SU-DHL-6 (cell line): ENCODE measurements at regions not wholly inside any gene's neighbourhood (a gene's known extent, or its start where the extent isn't known, plus 50 kb on each side); places are given as distances from the start of the nearest gene placed in this dataset.

Experiments
- H2AFZ ChIP-seq: fragments of 200-600 bp; sonication (generic); 2 replicates; pipeline ENCODE4 v1.6.1; 2014; ENCODE audit warnings: low read depth, mild to moderate bottlenecking, moderate library complexity, mixed read lengths, antibody characterized with exemption, low read length; ENCODE audit not compliant: severe bottlenecking
- H3F3A ChIP-seq: fragments of 200-600 bp; shearing (Covaris generic); 2 replicates; pipeline ENCODE4 v1.6.0; 2016; ENCODE audit warnings: antibody characterized with exemption, mild to moderate bottlenecking; ENCODE audit not compliant: insufficient read depth
- H3K27ac ChIP-seq: fragments of 200-600 bp; sonication (generic); 2 replicates; pipeline ENCODE4 v1.5.1; 2016; ENCODE audit warnings: low read depth, mild to moderate bottlenecking, low read length, moderate library complexity, mixed read lengths
- H3K27me3 ChIP-seq: fragments of 200-600 bp; sonication (generic), shearing (Covaris generic); 2 replicates; pipeline ENCODE4 v1.6.0; 2014; ENCODE audit warnings: mild to moderate bottlenecking, low read length
- H3K36me3 ChIP-seq: fragments of 200-600 bp; sonication (generic); 2 replicates; pipeline ENCODE4 v1.6.1; 2014; ENCODE audit warnings: mild to moderate bottlenecking, low read length, mixed read lengths
- H3K4me2 ChIP-seq: fragments of 300-600, 200-600 bp; shearing (Covaris generic), sonication (generic); 2 replicates; pipeline ENCODE4 v1.6.0; 2014; ENCODE audit warnings: low read length, low read depth, mild to moderate bottlenecking; ENCODE audit not compliant: poor library complexity, severe bottlenecking
- H3K4me3 ChIP-seq: fragments of 200-600 bp; sonication (generic); 2 replicates; pipeline ENCODE4 v1.5.1; 2014; ENCODE audit warnings: antibody characterized with exemption, low read length, mild to moderate bottlenecking, mixed read lengths; ENCODE audit not compliant: insufficient read depth, poor library complexity, severe bottlenecking
- H3K79me2 ChIP-seq: fragments of 200-600 bp; sonication (generic); 2 replicates; pipeline ENCODE4 v1.6.1; 2014; ENCODE audit warnings: mild to moderate bottlenecking, low read length, moderate library complexity; ENCODE audit not compliant: insufficient read depth
- H3K9ac ChIP-seq: fragments of 200-600 bp; sonication (generic); 2 replicates; pipeline ENCODE4 v1.7.0; 2014; ENCODE audit warnings: mild to moderate bottlenecking, low read length
- H3K9me2 ChIP-seq: fragments of 200-600 bp; sonication (generic); replicated peaks from 2 replicates; pipeline ENCODE4 v1.6.1; 2014; ENCODE audit warnings: low read length; ENCODE audit not compliant: insufficient read depth
- H3K9me3 ChIP-seq: fragments of 200-600 bp; sonication (generic); 2 replicates; pipeline ENCODE4 v1.6.1; 2014; ENCODE audit warnings: low read length, mixed read lengths; ENCODE audit not compliant: insufficient read depth
- H4K20me1 ChIP-seq: fragments of 200-600 bp; sonication (generic); 2 replicates; pipeline ENCODE4 v1.6.1; 2014; ENCODE audit warnings: low read depth, mild to moderate bottlenecking, antibody characterized with exemption, low read length, moderate library complexity, mixed read lengths
- CTCF ChIP-seq: fragments of 200-600 bp; sonication (generic); IDR thresholded peaks from one replicate; pipeline ENCODE4 v1.5.1; 2017; ENCODE audit warnings: antibody characterized with exemption, mild to moderate bottlenecking, low read length, moderate library complexity; ENCODE audit not compliant: insufficient read depth, poor library complexity, severe bottlenecking
- EZH2phosphoT487 ChIP-seq: fragments of 200-600 bp; sonication (generic), shearing (Covaris generic); conservative IDR thresholded peaks from 2 replicates; pipeline ENCODE4 v1.6.1; 2018; ENCODE audit warnings: mild to moderate bottlenecking, antibody characterized with exemption, low read length, moderate library complexity, mixed read lengths

DNA sequence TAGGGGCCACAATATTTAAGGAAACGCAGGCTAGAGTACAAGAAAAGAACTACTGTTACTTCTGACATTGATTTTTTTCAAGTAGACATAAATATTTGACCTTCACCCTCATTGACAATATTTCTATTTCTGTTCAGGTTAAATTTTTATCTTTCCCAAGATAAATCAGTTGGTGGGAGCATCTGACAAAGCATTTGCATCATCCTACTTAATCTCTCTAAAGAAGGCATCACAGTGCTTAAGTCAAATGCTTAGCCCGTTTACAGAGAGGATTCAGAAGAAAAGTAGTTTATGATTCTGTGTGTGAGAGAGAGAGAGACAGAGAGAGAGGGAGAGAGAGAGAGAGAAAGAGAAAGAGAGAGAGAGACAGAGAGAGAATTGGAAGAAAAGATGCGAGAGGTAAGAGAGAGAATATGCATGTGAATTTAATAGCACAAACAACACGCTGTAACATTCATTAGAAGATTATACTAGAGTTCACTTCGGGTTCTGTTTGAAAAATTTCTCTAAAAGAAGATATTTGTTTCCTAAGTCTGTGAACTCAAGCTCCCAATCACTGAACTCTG is 1093.3 kb upstream of the CDH6 start:
- H2AFZ ChIP-seq: no peak overlapping the region
- TF ChIP-seq CTCF (no peak), EZH2phosphoT487 (no peak)

DNA sequence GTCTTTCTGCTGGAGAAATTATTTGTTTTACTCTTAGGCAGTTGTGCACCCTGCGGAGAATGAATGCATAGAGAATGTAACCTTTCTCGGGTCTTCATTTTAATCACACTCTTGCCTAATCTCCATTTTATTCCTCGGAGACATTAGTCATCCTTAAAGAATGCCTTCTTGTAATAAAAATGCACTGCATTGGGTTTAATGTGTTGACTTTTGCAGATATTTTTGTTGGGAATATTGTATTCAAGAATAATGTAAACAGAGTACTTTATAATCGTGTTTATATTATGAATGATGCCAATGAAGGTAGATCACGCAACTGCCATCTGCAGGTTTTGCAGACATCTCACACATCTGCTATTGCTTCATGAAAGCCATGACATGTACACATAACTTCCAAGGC is 1093.9 kb upstream of the CDH6 start:
- no peaks in the 10 kb centered on the region for H3K27me3 ChIP-seq
- no peak overlapping the region for H3K27ac ChIP-seq
- TF ChIP-seq CTCF: no peak
- TF ChIP-seq EZH2phosphoT487: no peak
- no peaks in the 10 kb centered on the region for H3K79me2 ChIP-seq
- H3K9me3 ChIP-seq: no peaks in the 10 kb centered on the region
- H3K36me3 ChIP-seq: no peaks in the 10 kb centered on the region
- H2AFZ ChIP-seq: no peak overlapping the region
- H3K4me2 ChIP-seq: no peak overlapping the region
- no peaks in the 10 kb centered on the region for H4K20me1 ChIP-seq
- H3K9ac ChIP-seq: no peak overlapping the region
- H3K4me3 ChIP-seq: no peak overlapping the region
- H3K9me2 ChIP-seq: no peaks in the 10 kb centered on the region
- no peaks in the 10 kb centered on the region for H3F3A ChIP-seq

More for the DNA sequence above, 1093.3 kb upstream of the CDH6 start:
- H3K9ac ChIP-seq: no peak overlapping the region
- no peaks in the 10 kb centered on the region for H3F3A ChIP-seq
- no peak overlapping the region for H3K27ac ChIP-seq
- no peaks in the 10 kb centered on the region for H3K79me2 ChIP-seq
- no peaks in the 10 kb centered on the region for H4K20me1 ChIP-seq
- no peaks in the 10 kb centered on the region for H3K9me2 ChIP-seq
- no peak overlapping the region for H3K4me2 ChIP-seq
- H3K4me3 ChIP-seq: no peak overlapping the region
- H3K9me3 ChIP-seq: no peaks in the 10 kb centered on the region
- no peaks in the 10 kb centered on the region for H3K36me3 ChIP-seq
- H3K27me3 ChIP-seq: no peaks in the 10 kb centered on the region

DNA sequence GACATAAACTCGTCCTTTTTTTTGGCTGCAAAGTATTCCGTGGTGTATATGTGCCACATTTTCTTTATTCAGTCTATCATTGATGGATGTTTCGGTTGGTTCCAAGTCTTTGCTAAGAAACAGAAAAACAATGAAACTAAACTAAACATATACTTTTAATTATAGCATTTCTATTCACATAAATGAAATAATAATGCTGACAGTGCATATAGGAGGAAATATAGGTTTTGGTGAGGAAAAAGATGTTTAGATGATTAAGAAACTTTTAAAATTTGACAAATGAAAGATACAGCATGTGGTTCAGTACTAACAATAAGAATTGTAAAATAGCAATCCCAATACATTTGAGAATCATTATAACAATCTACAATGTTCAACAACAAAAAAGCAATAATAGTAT is 1094.5 kb upstream of the CDH6 start:
- Histone ChIP-seq H3K36me3 (no peaks in the 10 kb centered on the region), H3K4me2 (no peak overlapping the region), H3K9me2 (no peaks in the 10 kb centered on the region), H4K20me1 (no peaks in the 10 kb centered on the region), H3K27me3 (no peaks in the 10 kb centered on the region), H3K79me2 (no peaks in the 10 kb centered on the region), H3K9me3 (no peaks in the 10 kb centered on the region), H3K4me3 (no peak overlapping the region), H2AFZ (no peak overlapping the region), H3F3A (no peaks in the 10 kb centered on the region), H3K9ac (no peak overlapping the region), H3K27ac (no peak overlapping the region)
- TF ChIP-seq CTCF: no peak
- no peak for TF ChIP-seq EZH2phosphoT487
